RWPE1 (cell line): ENCODE measurements at regions not wholly inside any gene's neighbourhood (a gene's known extent, or its start where the extent isn't known, plus 50 kb on each side); places are given as distances from the start of the nearest gene placed in this dataset.

Experiments
- CTCF ChIA-PET: fragments of 350-600 bp; sonication (Branson Sonifier 250); formaldehyde crosslinking; extraction: SDS; loops from one replicate; lab custom pipeline; 2021; lab: Yijun Ruan, JAX
- POLR2A ChIA-PET: fragments of 400-600 bp; formaldehyde crosslinking; extraction: SDS; loops from one replicate; lab custom pipeline; 2020; ENCODE audit warnings: antibody characterized with exemption; ENCODE audit not compliant: low non-redundant PET; lab: Yijun Ruan, JAX
- DNase-seq: peaks from one replicate; pipeline ENCODE4 v3.0.0; 2012; ENCODE audit warnings: low spot score
- H3K27ac ChIP-seq: fragments of 450-650 bp; 2 replicates; pipeline ENCODE4 v1.5.1; 2017
- CTCF ChIP-seq: fragments of 450-650 bp; conservative IDR thresholded peaks from 2 replicates; pipeline ENCODE4 v1.5.1; 2017; ENCODE audit warnings: low read depth, mild to moderate bottlenecking

- no peak overlapping the region for H3K27ac ChIP-seq
- ChIA-PET CTCF (interaction anchor here (0.6 to 0.7 kb wide), 2 partner anchors 110 to 254 kb away, joined by 3 read pairs; no protein-coding TSS in a partner anchor), POLR2A (no interaction called here)
- no peak for DNase-seq
- TF ChIP-seq CTCF = no peak
Measured at GRCh38 chr5:158644301-158644700, 455.4 kb downstream of the EBF1 start.

- POLR2A ChIA-PET = no interaction called here
Measured at GRCh38 chr5:158643840-158644239, 455.9 kb downstream of the EBF1 start.

GRCh38 chr5:158642879-158643278, 456.8 kb downstream of the EBF1 start:
- TF ChIP-seq CTCF = no peak
- POLR2A ChIA-PET = no interaction called here
- no peak overlapping the region for H3K27ac ChIP-seq
- CTCF ChIA-PET = no interaction called here
- DNase-seq = no peak

More at GRCh38 chr5:158643840-158644239, 455.9 kb downstream of the EBF1 start:
- CTCF ChIA-PET = interaction anchor here (0.6 kb wide), 1 partner anchor 109 kb away, joined by 3 read pairs; no protein-coding TSS in a partner anchor
- DNase-seq = no peak
- TF ChIP-seq CTCF = no peak
- H3K27ac ChIP-seq = no peak overlapping the region

- no peak overlapping the region for H3K27ac ChIP-seq
- CTCF ChIA-PET = no interaction called here
- no peak for TF ChIP-seq CTCF
- POLR2A ChIA-PET = no interaction called here
- no peak for DNase-seq
Measured at GRCh38 chr5:158641016-158641415, 458.7 kb downstream of the EBF1 start.

GRCh38 chr5:158640593-158640980, 459.1 kb downstream of the EBF1 start:
- peak; percentile 35 for DNase-seq
- no peak overlapping the region for H3K27ac ChIP-seq
- POLR2A ChIA-PET = no interaction called here
- TF ChIP-seq CTCF = no peak
- CTCF ChIA-PET = no interaction called here

GRCh38 chr5:158639881-158640592, 459.7 kb downstream of the EBF1 start:
- ChIA-PET CTCF (no interaction called here), POLR2A (no interaction called here)
- TF ChIP-seq CTCF = no peak
- no peak for DNase-seq
- H3K27ac ChIP-seq = no peak overlapping the region
